A673 (cell line): ENCODE measurements at regions not wholly inside any gene's neighbourhood (a gene's known extent, or its start where the extent isn't known, plus 50 kb on each side); places are given as distances from the start of the nearest gene placed in this dataset.

ENCODE experiments used
- CTCF ChIP-seq: fragments of 300-800, 200-600 bp; sonication (generic); conservative IDR thresholded peaks from 2 replicates; pipeline ENCODE4 v1.5.1; 2017; ENCODE audit warnings: low read depth, mild to moderate bottlenecking, antibody characterized with exemption, low read length, moderate library complexity, mixed read lengths
- EZH2 ChIP-seq: fragments of 200-600 bp; sonication (generic); IDR thresholded peaks from 2 replicates; pipeline ENCODE4 v1.6.1; 2017; ENCODE audit warnings: borderline replicate concordance, low read depth, mild to moderate bottlenecking, mixed read lengths, antibody characterized with exemption, low read length; ENCODE audit not compliant: poor library complexity, severe bottlenecking

DNA sequence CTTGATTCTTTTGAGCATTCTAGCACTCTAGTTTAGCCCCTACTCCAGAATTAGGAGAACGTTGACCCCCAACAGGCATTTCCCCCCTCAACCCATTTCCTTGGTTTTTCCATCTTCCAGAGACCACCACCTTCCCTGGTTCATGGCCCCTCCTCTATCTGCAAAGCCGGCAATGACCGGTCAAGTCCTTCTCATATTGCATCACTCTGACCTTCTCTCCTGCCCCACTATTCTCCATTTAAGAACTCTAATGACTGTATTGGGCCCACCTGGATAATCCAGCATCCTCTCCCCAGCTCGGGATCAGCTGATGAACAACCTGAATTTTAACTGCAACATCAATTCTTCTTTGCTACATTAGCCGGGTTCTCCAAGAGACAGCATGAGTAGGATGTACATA, 437.4 kb downstream of the NPHP4 start:
- TF ChIP-seq EZH2 (no peak), CTCF (no peak)
